GM19025 (cell line): ENCODE measurements at regions not wholly inside any gene's neighbourhood (a gene's known extent, or its start where the extent isn't known, plus 50 kb on each side); places are given as distances from the start of the nearest gene placed in this dataset.

Experiments
- ATAC-seq: cut with Tn5 transposase; IDR thresholded peaks from one replicate; pipeline ENCODE4 v1.9.1; 2021; ENCODE audit warnings: mild to moderate bottlenecking, low read depth, moderate library complexity; ENCODE audit not compliant: unreplicated experiment

DNA sequence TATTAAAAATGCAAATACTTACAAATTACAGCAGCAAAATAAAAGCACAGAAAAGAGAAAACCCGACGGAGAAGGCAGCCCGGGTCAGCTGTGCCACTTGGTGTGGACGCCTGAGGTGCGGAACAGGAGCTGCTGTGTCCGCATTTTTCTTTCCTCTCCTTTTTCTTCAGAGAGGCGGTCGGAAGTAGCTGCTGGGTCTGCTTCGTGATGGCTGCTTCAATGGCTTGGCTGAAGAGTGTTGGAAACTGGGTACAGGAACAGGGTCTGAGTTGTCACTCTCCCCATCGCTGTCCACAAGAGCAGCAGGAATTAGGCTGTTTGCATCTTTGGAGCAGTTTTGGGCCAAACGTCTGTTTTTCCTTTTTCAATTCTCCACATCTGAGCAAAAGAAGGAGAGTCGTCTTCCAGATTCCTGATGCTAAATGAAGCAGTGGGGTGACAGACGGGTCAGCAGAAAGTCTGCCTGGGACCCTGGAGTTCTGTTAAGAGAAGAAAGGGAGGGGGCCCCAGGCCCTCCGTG, 53.5 kb upstream of the ARL8B start:
- ATAC-seq = no peak

GRCh38 chr3:5069627-5070026, 52.5 kb upstream of the ARL8B start:
- no peak for ATAC-seq

- ATAC-seq = no peak
These were observed 51.0 kb upstream of the ARL8B start for GRCh38 chr3:5071061-5071460.

DNA sequence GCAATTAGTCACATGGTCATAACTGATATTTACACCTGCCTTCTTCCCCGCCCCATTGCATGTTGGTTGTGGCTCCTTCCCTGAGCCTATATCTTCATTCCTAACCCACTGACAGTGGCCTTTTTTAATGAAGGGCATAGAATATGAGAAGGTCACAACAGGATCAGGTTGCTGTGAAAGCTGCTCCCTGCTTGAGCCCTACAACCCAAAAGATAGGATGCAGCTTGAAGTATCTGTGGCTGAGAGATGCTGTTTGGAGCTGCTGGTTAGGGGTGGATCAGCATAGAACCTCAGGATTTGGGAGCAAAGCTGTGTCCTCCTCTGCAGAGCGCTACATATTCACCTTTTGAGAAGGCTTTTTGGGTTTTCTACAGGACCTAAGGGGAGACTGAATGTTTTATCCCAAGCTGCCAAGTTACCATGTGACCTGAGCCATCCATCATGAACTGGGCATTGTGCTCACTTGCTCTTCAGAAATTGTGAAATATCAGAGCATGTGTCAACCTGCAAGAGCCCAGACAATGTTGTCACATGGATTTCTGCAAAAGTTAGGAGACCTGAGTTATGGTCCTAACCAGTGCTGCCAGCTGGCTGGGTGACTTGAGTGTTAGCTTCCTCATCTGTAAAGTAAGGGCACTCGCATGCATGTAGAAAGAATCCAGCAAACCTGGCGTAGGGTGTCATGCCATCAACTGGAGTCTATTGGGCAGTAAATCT, 49.8 kb upstream of the ARL8B start:
- no peak for ATAC-seq
